NCI-H1436 (cell line): ENCODE measurements at regions not wholly inside any gene's neighbourhood (a gene's known extent, or its start where the extent isn't known, plus 50 kb on each side); places are given as distances from the start of the nearest gene placed in this dataset.

Experiments
- DNase-seq: peaks from one replicate; lab custom pipeline; 2025; lab: John Stamatoyannopoulos, UW

DNA sequence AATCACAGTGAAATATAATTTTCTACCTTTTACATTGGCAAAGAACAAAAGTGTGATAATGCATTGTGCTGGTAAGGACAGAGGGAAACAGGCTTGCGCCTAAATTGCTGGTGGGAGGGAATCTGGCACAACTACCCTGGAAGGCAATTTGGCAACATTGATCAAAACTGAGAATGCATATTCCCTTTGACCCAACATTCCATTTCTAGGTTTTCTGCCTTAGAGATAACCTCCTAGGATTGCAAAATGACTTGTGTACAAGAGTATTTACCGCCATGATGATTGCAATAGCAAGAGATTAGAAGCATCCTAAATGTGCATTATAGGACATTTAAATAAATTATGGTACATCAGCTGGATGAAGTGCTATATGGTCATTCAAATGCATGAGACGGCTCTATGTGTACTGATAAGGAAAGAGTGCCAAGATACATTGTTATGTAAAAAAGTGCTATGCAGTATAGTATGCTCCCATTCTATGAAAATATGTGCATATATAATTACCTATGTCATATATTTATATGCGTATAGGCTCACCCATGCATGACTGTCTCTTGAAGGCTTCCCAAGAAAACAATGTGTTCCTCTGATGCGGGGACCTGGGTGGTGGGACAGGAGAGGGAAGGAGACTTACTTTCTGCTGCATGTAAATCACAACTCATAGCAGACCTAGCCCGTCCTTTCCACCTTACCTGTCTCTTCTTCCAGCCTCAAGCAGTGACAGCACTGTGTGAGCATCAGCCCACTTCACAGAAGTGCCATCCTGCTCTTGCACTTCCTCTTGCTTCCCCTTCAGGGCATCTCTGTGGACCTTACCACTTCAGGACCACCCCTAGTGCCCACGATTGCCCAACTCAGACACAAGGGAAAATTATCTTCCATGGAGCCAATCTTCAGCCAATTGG lies 249.9 kb upstream of the TLE3 start:
- no peak for DNase-seq

- DNase-seq, result no peak
Observed at GRCh38 chr15:70345251-70346019, 247.7 kb upstream of the TLE3 start.

GRCh38 chr15:70344666-70345065 lies 246.9 kb upstream of the TLE3 start:
- peak; percentile 46 for DNase-seq

GRCh38 chr15:70343961-70344621 lies 246.4 kb upstream of the TLE3 start:
- DNase-seq, result peak; percentile 60

DNA sequence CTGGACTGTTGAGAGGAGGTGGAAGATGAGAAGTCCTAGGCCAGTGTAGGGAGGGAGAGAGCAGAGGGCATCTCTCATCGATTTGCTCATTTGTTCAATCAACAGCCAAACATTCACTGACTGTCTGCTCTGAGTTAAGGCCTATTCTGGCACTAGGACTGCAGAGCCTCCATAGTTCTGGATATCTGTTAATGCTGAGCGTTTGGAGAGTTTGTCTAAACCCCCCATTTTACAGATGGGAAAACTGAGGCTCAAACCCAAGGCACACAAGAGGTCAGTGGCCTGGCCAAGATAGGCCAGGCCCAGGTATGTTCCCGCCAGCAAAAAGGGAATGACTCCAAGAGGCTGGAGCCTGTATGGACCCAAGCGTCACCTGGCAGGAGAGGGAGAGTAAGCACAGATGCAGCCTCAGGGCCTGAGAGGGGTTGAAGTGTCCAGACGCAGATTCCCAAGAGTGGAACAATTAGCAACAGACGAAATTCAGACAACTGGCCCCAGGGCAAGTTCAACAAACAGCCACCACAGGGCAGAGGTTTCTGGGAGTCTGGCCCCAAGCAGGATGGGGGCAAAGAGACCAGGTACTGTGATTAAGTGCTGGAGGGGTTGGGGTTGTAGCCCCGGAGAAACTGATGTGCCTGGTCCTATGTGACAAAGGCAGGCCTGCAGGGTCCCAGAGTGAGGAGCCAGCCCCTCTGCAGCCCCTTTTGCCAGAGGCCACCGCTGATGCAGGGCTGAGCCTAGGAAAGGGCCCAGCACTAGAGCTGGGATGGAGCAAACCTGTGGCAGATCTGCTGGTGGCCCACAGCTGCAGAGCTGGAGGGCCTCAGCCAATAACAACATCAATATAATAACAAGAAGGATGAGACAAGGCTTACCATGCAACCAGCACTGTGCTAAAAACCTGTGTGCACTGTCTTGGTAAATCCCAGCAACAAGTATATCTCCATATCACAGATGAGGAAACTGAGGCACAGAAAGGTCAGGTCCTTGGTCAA lies 245.1 kb upstream of the TLE3 start:
- DNase-seq, result no peak

DNA sequence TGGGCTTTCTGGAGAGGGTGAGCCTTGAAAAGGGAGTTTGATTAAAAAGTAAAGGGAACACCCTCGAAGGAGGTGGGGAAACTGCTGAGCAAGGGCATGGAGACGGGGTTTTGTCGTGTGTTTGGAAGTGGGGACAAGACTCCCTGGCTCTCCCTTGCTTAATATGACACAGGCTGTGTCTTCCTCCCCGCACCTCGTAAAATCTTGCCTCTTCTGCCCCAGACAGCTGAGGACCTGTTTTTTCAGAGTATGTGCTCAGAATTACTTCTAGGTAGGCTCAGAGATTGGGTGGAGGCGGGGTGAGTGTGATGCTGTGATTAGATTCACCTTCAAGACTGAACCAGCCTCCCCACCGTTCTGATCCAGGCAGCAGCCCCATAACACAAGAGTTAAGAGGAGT lies 244.4 kb upstream of the TLE3 start:
- no peak for DNase-seq

DNA sequence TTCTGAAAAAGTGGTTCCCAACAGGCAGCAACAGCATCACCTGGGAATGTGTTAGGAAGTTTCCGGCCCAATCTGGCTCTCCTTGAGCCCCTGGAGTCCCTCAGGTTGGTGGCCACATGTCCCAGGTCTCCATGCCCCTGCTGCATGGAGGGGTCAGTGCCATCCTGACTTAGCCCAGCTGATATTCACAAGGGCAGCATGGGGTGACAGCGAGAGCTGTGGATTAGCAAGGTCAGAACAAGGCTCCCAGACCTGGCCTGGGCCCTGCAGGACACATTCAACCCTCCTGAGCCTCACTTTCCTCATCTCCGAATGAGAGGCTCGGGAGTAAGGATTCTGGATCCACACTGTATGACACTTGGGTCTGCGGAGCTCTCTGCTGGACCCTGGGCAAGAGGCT lies 243.8 kb upstream of the TLE3 start:
- no peak for DNase-seq

DNA sequence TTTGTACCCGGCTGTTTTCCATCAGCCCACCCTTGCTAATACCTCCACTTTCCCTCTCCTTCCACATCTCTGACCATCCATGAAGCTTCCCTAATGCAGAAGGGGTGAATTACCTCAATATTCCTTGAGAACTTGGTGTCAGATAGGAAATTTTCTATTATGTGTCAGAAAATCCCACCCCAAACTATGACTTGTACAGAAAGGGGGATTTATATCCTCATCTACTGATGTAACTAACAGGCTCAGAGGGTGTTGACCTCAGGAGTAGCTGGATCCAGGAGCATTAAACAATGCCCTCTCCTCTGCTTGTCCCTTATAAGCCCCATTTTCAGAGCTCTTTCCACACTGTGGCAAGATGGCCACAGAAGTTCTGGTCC lies 242.8 kb upstream of the TLE3 start:
- no peak for DNase-seq

- peak; percentile 68 for DNase-seq
Observed at GRCh38 chr15:70339571-70340493, 242.1 kb upstream of the TLE3 start.

GRCh38 chr15:70337277-70338186 lies 239.8 kb upstream of the TLE3 start:
- DNase-seq, result no peak

DNA sequence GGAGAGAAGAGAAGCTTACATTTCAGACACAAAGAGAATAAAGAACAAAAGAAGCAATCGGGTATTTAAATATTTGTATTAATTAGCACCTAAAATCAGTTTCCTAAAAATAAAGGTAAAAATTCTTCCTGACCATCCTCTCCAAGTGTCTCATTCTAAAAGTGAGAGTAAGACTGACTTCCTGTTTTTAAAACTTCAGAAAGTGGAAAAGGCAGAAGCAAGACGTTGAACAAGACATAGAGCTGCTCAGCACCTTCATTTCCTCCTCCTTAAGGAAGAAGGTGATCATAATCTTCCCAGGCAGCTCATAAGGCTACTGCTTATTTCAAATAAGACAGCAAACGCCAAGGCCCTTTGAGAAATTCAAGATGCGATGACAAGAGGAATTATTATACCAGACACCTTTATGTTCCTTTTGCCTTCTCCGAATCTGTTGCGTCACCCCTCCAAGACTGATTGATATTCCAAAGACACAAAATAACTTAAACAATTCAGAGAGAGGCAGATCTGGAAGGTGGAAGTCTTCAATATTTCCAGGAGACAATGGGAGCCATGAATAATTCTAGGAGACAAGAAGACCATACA lies 238.8 kb upstream of the TLE3 start:
- DNase-seq, result no peak

- no peak for DNase-seq
Observed at GRCh38 chr15:70334286-70334685, 236.6 kb upstream of the TLE3 start.

DNA sequence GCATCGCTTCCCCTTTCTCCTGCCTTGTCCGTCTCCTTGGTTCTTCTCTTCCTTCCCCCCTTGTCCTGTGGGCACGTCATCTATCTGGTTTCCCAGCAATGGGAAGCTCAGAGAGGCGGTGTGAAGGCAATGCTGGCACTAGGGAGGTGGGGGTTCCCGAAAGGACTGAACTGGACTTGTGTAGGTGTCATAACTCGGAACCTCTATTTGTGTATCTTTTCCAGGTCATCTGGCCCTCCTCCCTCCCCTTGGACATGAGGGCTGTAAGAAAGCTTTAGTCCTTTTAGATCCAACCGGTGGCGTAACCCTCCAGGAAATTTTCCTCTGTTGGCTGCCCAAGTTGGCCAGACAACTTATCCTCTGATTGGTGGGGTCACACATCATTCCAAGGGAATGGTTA lies 231.5 kb upstream of the TLE3 start:
- no peak for DNase-seq

DNA sequence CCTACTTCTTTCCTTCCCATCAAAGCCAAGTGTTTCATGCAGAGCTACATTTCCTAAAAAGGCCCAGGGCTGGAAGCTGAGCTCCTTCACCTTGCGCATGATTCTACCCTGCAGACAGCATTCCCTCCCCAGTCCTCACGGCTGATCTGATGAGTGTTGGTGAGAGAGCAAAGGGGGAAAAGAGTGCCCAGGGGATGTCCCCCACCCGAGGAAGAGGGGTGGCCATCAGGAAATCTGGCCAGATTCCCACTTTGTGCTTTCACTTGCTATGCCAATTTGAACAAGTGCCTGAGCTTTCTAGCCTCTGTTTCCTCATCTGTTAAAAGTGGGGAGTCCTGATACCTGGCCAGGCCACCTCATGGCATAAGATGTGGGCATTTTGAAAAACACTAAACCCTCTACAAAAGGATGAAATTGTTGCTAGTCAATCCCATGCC lies 231.0 kb upstream of the TLE3 start:
- no peak for DNase-seq

GRCh38 chr15:70327856-70328678 lies 230.3 kb upstream of the TLE3 start:
- DNase-seq, result no peak

- no peak for DNase-seq
Observed at GRCh38 chr15:70327328-70327855, 229.7 kb upstream of the TLE3 start.
